DMS 273 treated with DMSO at 0.1 percent for 48 hours (cell line): ENCODE measurements at regions not wholly inside any gene's neighbourhood (a gene's known extent, or its start where the extent isn't known, plus 50 kb on each side); places are given as distances from the start of the nearest gene placed in this dataset.

Experiments
- DNase-seq: peaks from one replicate; lab custom pipeline; 2025; lab: John Stamatoyannopoulos, UW

DNA sequence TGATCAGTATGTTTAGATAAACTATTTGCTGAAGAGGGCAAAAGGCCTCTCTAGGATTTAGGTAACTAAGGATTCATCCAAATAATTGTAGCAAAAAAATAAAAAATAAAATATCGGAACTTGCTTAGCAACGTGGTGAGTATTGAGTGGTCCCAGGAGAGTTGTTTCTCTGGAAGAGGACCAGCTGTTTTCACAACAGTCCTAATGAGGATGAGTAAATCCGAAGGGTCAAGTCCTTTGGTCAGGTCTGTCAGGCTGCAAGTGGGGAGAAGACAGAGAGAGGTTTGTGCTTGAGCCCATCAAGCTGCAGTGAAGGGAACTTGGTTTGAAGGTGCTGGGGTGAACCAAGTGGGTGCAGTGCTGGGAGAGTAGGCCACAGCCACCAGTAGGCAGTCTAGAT is 539.2 kb downstream of the SLC4A3 start:
- no peak for DNase-seq

GRCh38 chr2:220167956-220168355 is 540.5 kb downstream of the SLC4A3 start:
- DNase-seq: no peak

DNA sequence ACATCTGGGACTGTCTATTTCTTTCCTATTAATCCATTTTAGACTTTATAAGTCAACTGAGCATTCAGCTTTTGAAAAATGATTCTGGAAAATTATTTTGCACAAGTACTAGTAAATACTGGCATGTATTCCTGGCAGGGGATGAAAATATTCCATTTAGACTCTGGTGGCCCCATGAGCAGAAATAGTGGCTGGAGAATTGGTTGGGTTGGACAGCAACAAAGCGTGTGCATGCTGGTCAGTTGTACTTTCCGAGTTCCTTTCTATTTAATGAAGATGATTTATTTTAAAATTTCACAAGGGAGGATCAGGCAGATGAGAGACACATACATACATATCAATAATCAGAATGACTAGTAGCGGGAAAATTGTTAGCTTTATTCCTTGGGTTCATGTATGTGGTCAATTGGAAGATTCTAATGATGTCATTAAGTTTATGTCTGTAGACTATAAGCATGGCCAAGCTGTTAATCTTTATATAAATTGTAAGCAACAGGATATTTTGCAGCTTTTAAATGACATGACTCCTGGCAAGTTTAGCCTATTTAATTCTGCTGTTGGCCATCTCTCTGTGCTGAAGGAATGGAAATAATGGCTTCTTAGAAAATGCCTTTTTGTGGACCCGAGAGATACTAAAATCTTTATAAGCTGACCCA is 541.6 kb downstream of the SLC4A3 start:
- DNase-seq: no peak

DNA sequence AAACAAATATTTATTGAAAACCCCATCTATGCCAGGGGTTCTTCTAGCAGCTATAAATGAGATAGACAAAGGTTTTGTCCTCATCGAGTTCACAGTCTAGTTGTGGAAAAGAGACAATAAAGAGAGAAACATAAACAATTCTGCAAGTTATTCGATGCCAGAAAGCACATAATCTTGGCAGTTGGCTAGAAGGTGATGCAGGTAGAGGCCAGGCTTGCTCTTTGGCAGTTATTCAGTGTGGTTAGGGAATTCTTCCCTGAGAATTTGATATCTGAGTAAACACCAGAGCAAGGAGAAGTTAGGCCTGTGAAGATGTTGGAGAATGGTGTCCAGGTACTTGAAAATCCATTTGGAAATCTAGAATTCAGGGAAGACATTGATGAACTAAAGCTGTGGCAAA is 547.4 kb downstream of the SLC4A3 start:
- DNase-seq: no peak

- DNase-seq: no peak
These were observed 548.5 kb downstream of the SLC4A3 start for GRCh38 chr2:220175967-220176366.

DNA sequence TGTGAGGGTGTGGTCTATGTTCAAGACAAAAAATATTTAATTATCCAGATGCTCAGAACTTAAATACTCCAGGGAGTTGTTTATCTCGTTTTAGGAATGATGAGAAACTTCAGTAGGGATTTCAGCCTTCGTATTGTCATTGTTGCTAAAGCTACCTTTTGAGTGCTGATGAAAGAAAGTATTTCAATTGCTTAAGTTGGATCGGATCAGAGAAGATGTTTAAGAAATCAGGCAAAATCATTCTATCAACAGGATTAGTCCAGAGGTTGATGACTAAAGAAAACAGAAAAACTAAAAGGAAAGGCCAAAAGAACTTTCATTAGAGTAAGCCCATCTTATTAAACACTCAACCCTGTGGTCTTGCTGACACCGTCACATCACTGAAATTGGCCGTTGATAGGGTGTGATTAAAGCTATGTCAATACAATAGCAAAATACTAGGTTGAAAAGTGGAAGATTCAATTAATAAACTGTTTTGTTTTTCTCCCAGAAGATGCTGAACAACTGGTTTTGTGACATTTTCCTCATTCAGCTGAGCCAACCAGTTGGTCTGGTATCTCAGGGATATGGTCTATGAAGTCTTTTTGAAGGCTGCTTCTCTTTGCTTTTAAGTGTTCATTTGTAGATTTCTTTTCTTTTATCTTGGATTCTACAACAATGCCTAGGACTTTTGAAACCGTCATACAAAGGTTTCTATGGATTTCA is 551.7 kb downstream of the SLC4A3 start:
- DNase-seq: no peak

- no peak for DNase-seq
These were observed 553.7 kb downstream of the SLC4A3 start for GRCh38 chr2:220181165-220181564.

GRCh38 chr2:220182790-220183189 is 555.4 kb downstream of the SLC4A3 start:
- no peak for DNase-seq

DNA sequence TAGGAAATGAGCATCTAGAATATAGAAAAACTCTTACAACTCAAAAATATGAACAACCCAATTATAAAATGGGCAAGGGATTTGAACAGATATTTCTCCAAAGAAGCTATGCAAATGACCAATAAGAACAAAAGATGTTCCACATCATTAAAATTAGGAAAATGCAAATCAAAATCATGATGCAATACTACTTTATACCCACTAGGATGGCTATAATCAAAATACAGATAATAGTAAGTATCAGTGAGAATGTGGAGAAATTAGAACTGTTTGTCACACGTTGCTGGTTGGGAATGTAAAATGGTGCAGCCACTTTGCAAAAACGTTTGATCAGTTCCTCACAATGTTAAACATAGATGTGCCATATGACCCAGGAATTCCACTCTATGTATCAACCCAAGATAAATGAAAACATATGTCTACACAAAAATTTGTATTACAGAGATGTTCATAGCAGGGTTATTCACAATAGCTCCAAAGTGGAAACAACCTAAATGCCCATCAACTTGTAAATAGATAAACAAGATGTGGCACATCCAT is 558.4 kb downstream of the SLC4A3 start:
- no peak for DNase-seq

DNA sequence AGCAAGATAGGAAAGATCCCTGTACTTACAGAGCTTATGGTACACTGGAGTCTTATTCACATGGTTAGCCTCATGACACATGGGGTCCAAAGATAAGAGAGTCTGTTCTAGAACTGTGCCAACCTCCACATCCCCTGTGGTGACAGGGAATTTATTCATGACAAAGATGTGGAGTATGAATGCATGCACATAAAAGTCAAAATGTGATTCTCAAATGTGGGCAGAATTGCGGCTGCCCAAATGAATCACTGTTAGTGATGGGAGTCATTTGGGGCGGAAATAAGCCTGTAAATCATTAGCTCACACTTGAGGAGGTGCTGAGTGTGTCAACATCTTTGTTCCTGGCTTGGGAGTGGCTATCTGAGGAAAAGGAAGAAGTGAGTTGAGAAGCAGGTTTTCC is 560.6 kb downstream of the SLC4A3 start:
- DNase-seq: no peak

GRCh38 chr2:220191031-220191430 is 563.6 kb downstream of the SLC4A3 start:
- no peak for DNase-seq

GRCh38 chr2:220191737-220192136 is 564.3 kb downstream of the SLC4A3 start:
- no peak for DNase-seq

DNA sequence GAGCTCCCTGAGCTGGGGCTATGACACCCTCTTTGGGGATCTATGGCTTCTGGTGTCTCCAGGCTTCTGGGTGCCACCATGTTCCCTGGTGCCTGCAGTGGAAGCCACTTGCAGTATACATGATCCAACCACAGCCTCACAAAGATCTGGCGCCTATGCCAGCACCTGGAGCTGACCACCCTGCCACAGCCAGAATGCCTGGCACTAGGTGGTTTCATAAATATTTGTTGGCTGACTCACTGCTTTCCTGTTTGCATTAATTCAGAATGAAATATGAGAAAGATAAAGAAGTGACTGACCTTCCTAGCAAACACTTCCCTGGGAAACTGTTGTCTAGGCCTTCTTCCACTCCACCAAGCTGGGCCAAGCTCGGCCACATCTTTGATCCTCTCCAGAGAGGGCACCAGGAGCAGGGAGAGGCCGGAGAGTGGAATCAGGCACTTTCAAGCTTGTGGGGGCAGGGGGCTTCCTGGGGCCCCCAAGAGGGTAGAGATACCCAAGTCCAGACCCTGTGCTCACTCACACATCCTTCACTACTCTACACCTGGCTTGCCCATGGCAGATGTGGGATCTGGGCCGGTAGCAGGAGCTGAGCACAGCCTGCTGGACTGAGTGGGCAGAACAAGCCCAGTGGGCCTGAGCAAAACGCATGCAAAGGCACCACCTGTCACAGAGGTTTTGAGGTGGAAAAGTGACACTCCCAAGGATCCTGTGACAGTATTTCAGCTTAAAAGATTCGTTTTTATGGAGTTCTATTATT is 565.7 kb downstream of the SLC4A3 start:
- no peak for DNase-seq

DNA sequence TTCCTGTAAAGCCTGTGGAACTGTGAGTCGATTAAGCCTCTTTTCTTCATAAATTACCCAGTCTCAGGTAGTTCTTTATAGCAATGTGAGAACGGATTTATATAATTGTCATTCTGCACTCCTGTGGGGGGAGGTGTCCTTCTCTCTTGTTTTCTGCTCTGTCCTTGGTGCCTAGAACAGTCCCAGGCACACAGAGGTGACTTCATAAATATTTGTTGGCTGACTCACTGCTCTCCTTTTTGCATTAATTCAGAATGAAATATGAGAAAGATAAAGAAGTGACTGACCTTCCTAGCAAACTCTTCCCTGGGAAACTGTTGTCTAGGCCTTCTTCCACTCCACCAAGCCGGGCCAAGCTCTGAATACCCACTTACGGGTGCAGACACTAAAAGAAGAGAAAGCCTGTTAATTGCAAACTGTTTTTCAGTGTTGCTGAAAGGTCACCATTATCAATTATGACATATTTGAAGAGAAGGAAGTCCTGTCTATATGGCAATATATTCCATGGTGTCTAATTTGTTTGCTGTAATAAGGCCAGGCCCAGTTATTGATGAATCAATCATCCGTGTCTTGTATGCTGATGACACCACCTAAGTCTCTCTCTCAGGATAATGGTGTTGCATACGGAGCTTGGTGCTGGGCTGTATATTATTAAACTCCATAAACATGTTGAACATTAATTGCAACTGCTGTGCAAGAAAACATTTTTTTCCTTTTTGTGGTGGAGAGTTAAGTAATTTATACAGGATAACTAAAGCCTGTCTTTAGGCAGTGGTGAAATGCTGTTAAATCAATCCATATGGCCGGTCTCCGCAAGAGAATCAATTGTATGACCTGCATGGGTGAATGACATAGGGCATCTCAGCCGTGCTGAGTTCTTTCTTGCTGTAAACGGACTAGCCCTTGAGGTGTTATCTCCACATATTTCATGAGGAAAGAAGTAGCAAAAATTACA is 567.5 kb downstream of the SLC4A3 start:
- DNase-seq: no peak

- DNase-seq: no peak
These were observed 571.5 kb downstream of the SLC4A3 start for GRCh38 chr2:220198896-220199295.

DNA sequence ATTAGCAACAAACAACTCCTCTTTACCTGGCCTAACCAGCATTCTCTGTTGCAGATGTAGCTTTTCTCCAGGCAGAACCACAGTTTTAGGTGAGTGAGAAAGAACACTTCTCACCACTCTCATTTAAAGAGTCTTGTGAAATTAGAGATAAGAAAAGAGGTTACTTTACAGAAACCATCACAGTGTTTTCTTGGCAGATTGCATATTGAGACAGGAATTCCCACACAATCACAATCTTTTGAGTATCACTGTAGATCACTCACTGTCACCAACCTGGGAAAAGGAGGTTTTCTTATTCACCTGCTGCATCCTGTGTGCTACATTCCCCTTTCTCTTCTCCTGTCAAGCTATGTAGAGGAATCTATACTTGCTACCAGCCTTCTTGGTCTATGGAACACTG is 574.6 kb downstream of the SLC4A3 start:
- no peak for DNase-seq

GRCh38 chr2:220209093-220209492 is 581.7 kb downstream of the SLC4A3 start:
- DNase-seq: no peak

GRCh38 chr2:220209751-220210150 is 582.3 kb downstream of the SLC4A3 start:
- no peak for DNase-seq

DNA sequence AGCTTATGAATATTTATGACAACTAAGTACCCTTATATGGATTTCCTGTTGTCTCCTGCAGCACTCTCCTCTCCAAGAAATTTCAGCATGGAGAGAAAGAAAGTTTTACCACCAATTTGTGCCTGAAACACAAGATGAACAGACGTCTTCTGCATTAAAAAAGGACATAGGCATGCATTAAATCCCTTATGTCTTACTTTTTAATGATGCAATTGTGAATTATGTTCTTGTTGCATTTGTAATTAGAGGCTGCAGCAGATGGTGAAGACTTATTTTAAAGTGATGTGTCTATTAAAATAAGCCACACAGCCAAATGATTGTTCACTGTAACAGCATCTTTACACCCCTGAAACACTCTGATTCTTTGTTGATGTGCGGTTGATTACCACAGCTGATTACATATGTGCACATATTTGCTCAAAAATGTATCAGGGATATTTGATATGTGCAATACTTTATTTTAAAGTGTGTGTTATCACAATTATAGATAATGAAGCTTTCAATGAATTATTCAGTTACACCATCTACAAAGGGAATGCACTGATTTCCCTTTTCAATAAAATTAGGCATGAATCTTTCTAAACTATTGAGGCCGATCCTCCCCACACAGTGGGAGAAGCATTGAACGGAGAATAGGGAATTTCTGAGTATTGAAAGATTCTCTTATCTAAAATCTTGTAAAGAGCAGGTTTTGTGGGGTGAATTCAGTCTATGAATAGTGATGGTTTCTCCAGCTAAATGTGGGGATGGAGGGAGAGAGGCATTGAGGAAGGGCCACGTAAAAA is 585.1 kb downstream of the SLC4A3 start:
- DNase-seq: no peak

GRCh38 chr2:220215785-220216184 is 588.4 kb downstream of the SLC4A3 start:
- no peak for DNase-seq

DNA sequence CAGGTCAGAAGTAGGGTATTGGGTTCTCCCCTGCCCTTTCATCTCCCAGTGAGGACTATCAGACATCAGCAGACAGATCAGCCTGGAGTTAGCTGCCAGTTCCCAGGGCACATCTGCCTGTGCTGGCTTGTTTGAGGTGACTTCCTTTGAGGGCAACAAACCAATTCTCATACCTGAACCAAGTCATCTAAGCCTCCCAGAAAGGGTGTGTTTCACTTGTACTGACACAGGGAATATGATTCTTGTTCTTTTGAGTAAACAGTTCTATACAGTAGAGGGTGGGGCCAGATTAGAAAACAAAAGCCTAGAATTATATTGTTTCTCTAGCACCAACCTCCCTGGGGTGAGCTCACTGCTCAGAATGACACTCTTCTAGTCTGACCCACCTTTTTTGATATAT is 591.9 kb downstream of the SLC4A3 start:
- DNase-seq: no peak
